Keratinocyte (primary cell): ENCODE measurements at regions not wholly inside any gene's neighbourhood (a gene's known extent, or its start where the extent isn't known, plus 50 kb on each side); places are given as distances from the start of the nearest gene placed in this dataset.

ENCODE experiments used
- DNase-seq: peaks from one replicate; pipeline ENCODE4 v3.0.0-alpha.2; 2011; ENCODE audit warnings: low read depth, missing footprints, low spot score
- FAIRE-seq: peaks from 2 replicates; lab custom pipeline; 2011; peaks lifted over from hg19 to GRCh38; lab: Jason Lieb, UNC
- H2AFZ ChIP-seq: 2 replicates; pipeline ENCODE4 v1.6.0; 2012; ENCODE audit warnings: low read length, control low read depth, inconsistent platforms; ENCODE audit not compliant: control insufficient read depth
- H3K27ac ChIP-seq: 2 replicates; pipeline ENCODE4 v1.5.1; 2011; ENCODE audit warnings: low read length; ENCODE audit not compliant: control insufficient read depth, insufficient read depth
- H3K27me3 ChIP-seq: 3 replicates; pipeline ENCODE4 v1.6.0; 2011; ENCODE audit warnings: low read length; ENCODE audit not compliant: control insufficient read depth, insufficient read depth; ENCODE audit errors: extremely low read depth
- H3K36me3 ChIP-seq, 2 experiments: 2 replicates in 1 of 2; 3 replicates in 1 of 2; pipeline ENCODE4 v1.5.1; 2011; ENCODE audit warnings: low read length in 2 of 2, mild to moderate bottlenecking in 1 of 2; ENCODE audit not compliant: control insufficient read depth in 2 of 2, insufficient read depth in 2 of 2; ENCODE audit errors: extremely low read depth in 1 of 2
- H3K4me1 ChIP-seq: 3 replicates; pipeline ENCODE4 v1.5.1; 2011; ENCODE audit warnings: low read length; ENCODE audit not compliant: control insufficient read depth, insufficient read depth; ENCODE audit errors: extremely low read depth
- H3K4me2 ChIP-seq: 3 replicates; pipeline ENCODE4 v1.6.0; 2011; ENCODE audit warnings: low read depth, low read length; ENCODE audit not compliant: control insufficient read depth, insufficient read depth; ENCODE audit errors: extremely low read depth
- H3K4me3 ChIP-seq, 3 experiments: fragments of 200-600 bp in 1 of 3; sonication (generic) in 1 of 3; 2 replicates in 2 of 3; 3 replicates in 1 of 3; pipeline ENCODE4 v1.5.1; 2011 to 2016; ENCODE audit warnings: low read length in 3 of 3, mild to moderate bottlenecking in 3 of 3, control low read depth in 2 of 3, inconsistent platforms in 1 of 3, low read depth in 1 of 3, mixed read lengths in 1 of 3, mixed run types in 1 of 3, moderate library complexity in 1 of 3; ENCODE audit not compliant: control insufficient read depth in 2 of 3, insufficient read depth in 2 of 3; ENCODE audit errors: extremely low read depth in 1 of 3
- H3K79me2 ChIP-seq: 2 replicates; pipeline ENCODE4 v1.6.0; 2012; ENCODE audit warnings: low read length; ENCODE audit not compliant: control insufficient read depth, insufficient read depth
- H3K9ac ChIP-seq: 3 replicates; pipeline ENCODE4 v1.6.0; 2011; ENCODE audit warnings: low read length; ENCODE audit not compliant: control insufficient read depth, insufficient read depth; ENCODE audit errors: extremely low read depth
- H3K9me1 ChIP-seq: 3 replicates; pipeline ENCODE4 v1.6.0; 2011; ENCODE audit warnings: low read length; ENCODE audit not compliant: control insufficient read depth, insufficient read depth; ENCODE audit errors: extremely low read depth
- H3K9me3 ChIP-seq: 2 replicates; pipeline ENCODE4 v1.5.1; 2012; ENCODE audit warnings: low read depth, low read length; ENCODE audit not compliant: control insufficient read depth
- H4K20me1 ChIP-seq: 3 replicates; pipeline ENCODE4 v1.6.0; 2011; ENCODE audit warnings: low read length; ENCODE audit not compliant: control insufficient read depth, insufficient read depth; ENCODE audit errors: extremely low read depth
- EZH2 ChIP-seq: IDR thresholded peaks from one replicate; pipeline ENCODE4 v1.6.1; 2012; ENCODE audit warnings: inconsistent platforms, mild to moderate bottlenecking, low read length, moderate library complexity
- dilution Hi-C: fragments of 300-500 bp; cut with MboI; formaldehyde crosslinking; loops from one replicate; pipeline ENCODE4 v1.7.0; 2020; ENCODE audit warnings: low sequenced_read_pairs; ENCODE audit not compliant: extremely low pct_ligation_motif_present
- TF ChIP-seq, protein P1 (sequence below), 3 experiments: IDR thresholded peaks in 1 of 3; conservative IDR thresholded peaks in 1 of 3; optimal IDR thresholded peaks in 1 of 3; 2 replicates in 2 of 3; 3 replicates in 1 of 3; pipeline versions ENCODE3 to v1.5.1; 2011; ENCODE audit warnings: low read length in 3 of 3, mild to moderate bottlenecking in 3 of 3, moderate library complexity in 2 of 3, control low read depth in 1 of 3, inconsistent platforms in 1 of 3; ENCODE audit not compliant: insufficient read depth in 2 of 3; ENCODE audit errors: extremely low read depth in 1 of 3

DNA sequence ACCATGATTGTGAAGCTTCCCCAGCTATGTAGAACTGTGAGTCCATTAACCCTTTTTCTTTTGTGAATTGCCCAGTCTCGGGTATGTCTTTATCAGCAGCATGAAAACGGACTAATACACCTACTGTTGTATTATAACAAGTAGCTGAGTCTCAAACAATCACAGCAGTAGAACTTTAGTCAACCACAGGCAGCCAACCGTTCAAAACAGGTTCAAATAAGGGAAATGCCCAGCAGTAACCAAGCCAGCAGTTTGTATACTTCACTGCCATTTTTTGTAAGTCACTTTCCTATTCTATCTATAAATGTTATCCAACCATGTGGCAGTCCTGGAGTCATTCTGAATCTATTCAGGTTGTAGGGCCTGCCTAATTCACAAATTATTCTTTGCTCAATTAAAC is 1560.6 kb upstream of the SLC39A10 start:
- TF ChIP-seq, protein P1, sequence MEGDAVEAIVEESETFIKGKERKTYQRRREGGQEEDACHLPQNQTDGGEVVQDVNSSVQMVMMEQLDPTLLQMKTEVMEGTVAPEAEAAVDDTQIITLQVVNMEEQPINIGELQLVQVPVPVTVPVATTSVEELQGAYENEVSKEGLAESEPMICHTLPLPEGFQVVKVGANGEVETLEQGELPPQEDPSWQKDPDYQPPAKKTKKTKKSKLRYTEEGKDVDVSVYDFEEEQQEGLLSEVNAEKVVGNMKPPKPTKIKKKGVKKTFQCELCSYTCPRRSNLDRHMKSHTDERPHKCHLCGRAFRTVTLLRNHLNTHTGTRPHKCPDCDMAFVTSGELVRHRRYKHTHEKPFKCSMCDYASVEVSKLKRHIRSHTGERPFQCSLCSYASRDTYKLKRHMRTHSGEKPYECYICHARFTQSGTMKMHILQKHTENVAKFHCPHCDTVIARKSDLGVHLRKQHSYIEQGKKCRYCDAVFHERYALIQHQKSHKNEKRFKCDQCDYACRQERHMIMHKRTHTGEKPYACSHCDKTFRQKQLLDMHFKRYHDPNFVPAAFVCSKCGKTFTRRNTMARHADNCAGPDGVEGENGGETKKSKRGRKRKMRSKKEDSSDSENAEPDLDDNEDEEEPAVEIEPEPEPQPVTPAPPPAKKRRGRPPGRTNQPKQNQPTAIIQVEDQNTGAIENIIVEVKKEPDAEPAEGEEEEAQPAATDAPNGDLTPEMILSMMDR (optimal IDR thresholded peaks at IDR 0.05 in 1 of 3, IDR thresholded peaks at IDR 0.05 in 1 of 3, conservative IDR thresholded peaks at IDR 0.05 in 1 of 3; ENCODE audit: extremely low read depth in 1 of 3, insufficient read depth in 2 of 3, low read length in 3 of 3): no peak
- TF ChIP-seq EZH2: no peak
- Histone ChIP-seq H3K4me3 (no peak overlapping the region), H3K9ac (no peak overlapping the region), H3K9me3 (no peaks in the 10 kb centered on the region), H3K27me3 (no peaks in the 10 kb centered on the region), H3K9me1 (no peaks in the 10 kb centered on the region), H3K79me2 (no peaks in the 10 kb centered on the region), H2AFZ (no peak overlapping the region), H3K36me3 (no peaks in the 10 kb centered on the region), H3K4me2 (no peak overlapping the region), H3K27ac (no peak overlapping the region), H3K4me1 (no peaks in the 10 kb centered on the region), H4K20me1 (no peaks in the 10 kb centered on the region)
- dilution Hi-C loops: no loop called here
- FAIRE-seq: no peak
- DNase-seq: no peak

DNA sequence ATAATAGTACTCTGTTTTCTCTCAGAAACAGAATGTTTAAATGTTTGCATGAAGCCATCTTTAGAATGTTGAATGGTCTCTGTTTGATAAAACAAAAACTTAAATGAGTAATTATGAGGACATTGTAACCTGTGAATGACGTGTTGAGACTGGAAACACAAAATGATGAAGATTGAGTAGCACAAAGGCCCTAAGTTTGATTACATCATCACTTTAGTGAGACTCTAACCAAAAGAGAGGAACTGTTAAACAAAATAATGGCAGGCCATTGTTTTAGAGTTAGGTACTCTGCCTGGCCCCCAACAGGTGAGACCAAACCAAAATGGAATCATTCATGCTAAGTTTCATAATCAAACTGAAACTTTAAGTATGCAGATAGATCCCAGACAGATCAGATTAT is 1561.7 kb upstream of the SLC39A10 start:
- dilution Hi-C loops: no loop called here
- no peak for FAIRE-seq
- DNase-seq: no peak

More for the DNA sequence above, 1561.7 kb upstream of the SLC39A10 start:
- no peaks in the 10 kb centered on the region for H3K79me2 ChIP-seq
- H3K9me3 ChIP-seq: peaks cover 2% of the 10 kb centered on the region
- no peaks in the 10 kb centered on the region for H3K36me3 ChIP-seq
- H3K9me1 ChIP-seq: no peaks in the 10 kb centered on the region
- H3K27ac ChIP-seq: no peak overlapping the region
- no peak for TF ChIP-seq EZH2
- TF ChIP-seq, protein P1 (optimal IDR thresholded peaks at IDR 0.05 in 1 of 3, IDR thresholded peaks at IDR 0.05 in 1 of 3, conservative IDR thresholded peaks at IDR 0.05 in 1 of 3; ENCODE audit: extremely low read depth in 1 of 3, insufficient read depth in 2 of 3, low read length in 3 of 3): no peak
- H4K20me1 ChIP-seq: no peaks in the 10 kb centered on the region
- no peak overlapping the region for H3K4me2 ChIP-seq
- no peaks in the 10 kb centered on the region for H3K4me1 ChIP-seq
- no peak overlapping the region for H3K4me3 ChIP-seq
- H2AFZ ChIP-seq: no peak overlapping the region
- no peaks in the 10 kb centered on the region for H3K27me3 ChIP-seq
- no peak overlapping the region for H3K9ac ChIP-seq
